HEK293 (cell line): ENCODE measurements at regions not wholly inside any gene's neighbourhood (a gene's known extent, or its start where the extent isn't known, plus 50 kb on each side); places are given as distances from the start of the nearest gene placed in this dataset.

Experiments
- KLF16 ChIP-seq: fragments of 450-650 bp; formaldehyde crosslinking; IDR thresholded peaks from 2 replicates; pipeline ENCODE4 v1.5.1; 2017; ENCODE audit warnings: missing biosample characterization, missing genetic modification characterization
- ZBTB10 ChIP-seq: fragments of 450-650 bp; formaldehyde crosslinking; IDR thresholded peaks from 2 replicates; pipeline ENCODE4 v1.5.1; 2016; ENCODE audit warnings: missing biosample characterization, missing genetic modification characterization
- ZBTB21 ChIP-seq: fragments of 450-650 bp; formaldehyde crosslinking; IDR thresholded peaks from 2 replicates; pipeline ENCODE4 v1.5.1; 2017; ENCODE audit warnings: missing biosample characterization, missing genetic modification characterization
- ZFP37 ChIP-seq: fragments of 450-650 bp; formaldehyde crosslinking; IDR thresholded peaks from 2 replicates; pipeline ENCODE4 v1.5.1; 2016; ENCODE audit warnings: missing biosample characterization, missing genetic modification characterization
- ZNF174 ChIP-seq: fragments of 450-650 bp; formaldehyde crosslinking; IDR thresholded peaks from 2 replicates; pipeline ENCODE4 v1.5.0; 2017; ENCODE audit warnings: missing biosample characterization, mild to moderate bottlenecking, missing genetic modification characterization
- ZNF354C ChIP-seq: fragments of 450-650 bp; formaldehyde crosslinking; IDR thresholded peaks from 2 replicates; pipeline ENCODE4 v1.5.1; 2016; ENCODE audit warnings: missing biosample characterization, missing genetic modification characterization, low read depth, borderline replicate concordance
- ZNF558 ChIP-seq: fragments of 450-650 bp; formaldehyde crosslinking; IDR thresholded peaks from 2 replicates; pipeline ENCODE4 v1.5.1; 2016; ENCODE audit warnings: missing biosample characterization, missing genetic modification characterization
- ZNF561 ChIP-seq: fragments of 450-650 bp; IDR thresholded peaks from 2 replicates; pipeline ENCODE4 v1.5.1; 2018; ENCODE audit warnings: missing biosample characterization, missing genetic modification characterization, borderline replicate concordance
- ZNF626 ChIP-seq: fragments of 450-650 bp; sonication (Bioruptor Pico); formaldehyde crosslinking; IDR thresholded peaks from 2 replicates; pipeline ENCODE4 v1.5.1; 2018; ENCODE audit warnings: missing biosample characterization, missing genetic modification characterization, inconsistent platforms
- TF ChIP-seq, protein P1 (sequence below): sonication (generic); formaldehyde crosslinking; IDR thresholded peaks from 2 replicates; pipeline ENCODE4 v1.8.1; 2022; ENCODE audit warnings: mild to moderate bottlenecking, moderate library complexity, missing genetic modification reagents
- TF ChIP-seq, protein P2 (sequence below): fragments of 450-650 bp; formaldehyde crosslinking; IDR thresholded peaks from 2 replicates; pipeline ENCODE4 v1.5.1; 2016; ENCODE audit warnings: missing biosample characterization, missing genetic modification characterization
- TF ChIP-seq, protein P3 (sequence below): fragments of 450-650 bp; formaldehyde crosslinking; IDR thresholded peaks from 2 replicates; pipeline ENCODE4 v1.5.1; 2016; ENCODE audit warnings: missing biosample characterization, missing genetic modification characterization

GRCh38 chr12:63387771-63388170, 236.8 kb upstream of the AVPR1A start:
- TF ChIP-seq, protein P1, sequence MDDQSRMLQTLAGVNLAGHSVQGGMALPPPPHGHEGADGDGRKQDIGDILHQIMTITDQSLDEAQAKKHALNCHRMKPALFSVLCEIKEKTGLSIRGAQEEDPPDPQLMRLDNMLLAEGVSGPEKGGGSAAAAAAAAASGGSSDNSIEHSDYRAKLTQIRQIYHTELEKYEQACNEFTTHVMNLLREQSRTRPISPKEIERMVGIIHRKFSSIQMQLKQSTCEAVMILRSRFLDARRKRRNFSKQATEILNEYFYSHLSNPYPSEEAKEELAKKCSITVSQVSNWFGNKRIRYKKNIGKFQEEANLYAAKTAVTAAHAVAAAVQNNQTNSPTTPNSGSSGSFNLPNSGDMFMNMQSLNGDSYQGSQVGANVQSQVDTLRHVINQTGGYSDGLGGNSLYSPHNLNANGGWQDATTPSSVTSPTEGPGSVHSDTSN (CRISPR knock-in tag), result no peak
- TF ChIP-seq, protein P2, sequence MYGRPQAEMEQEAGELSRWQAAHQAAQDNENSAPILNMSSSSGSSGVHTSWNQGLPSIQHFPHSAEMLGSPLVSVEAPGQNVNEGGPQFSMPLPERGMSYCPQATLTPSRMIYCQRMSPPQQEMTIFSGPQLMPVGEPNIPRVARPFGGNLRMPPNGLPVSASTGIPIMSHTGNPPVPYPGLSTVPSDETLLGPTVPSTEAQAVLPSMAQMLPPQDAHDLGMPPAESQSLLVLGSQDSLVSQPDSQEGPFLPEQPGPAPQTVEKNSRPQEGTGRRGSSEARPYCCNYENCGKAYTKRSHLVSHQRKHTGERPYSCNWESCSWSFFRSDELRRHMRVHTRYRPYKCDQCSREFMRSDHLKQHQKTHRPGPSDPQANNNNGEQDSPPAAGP (tag by site-specific recombination), result no peak
- TF ChIP-seq ZBTB10 (tag by site-specific recombination), result no peak
- TF ChIP-seq, protein P3, sequence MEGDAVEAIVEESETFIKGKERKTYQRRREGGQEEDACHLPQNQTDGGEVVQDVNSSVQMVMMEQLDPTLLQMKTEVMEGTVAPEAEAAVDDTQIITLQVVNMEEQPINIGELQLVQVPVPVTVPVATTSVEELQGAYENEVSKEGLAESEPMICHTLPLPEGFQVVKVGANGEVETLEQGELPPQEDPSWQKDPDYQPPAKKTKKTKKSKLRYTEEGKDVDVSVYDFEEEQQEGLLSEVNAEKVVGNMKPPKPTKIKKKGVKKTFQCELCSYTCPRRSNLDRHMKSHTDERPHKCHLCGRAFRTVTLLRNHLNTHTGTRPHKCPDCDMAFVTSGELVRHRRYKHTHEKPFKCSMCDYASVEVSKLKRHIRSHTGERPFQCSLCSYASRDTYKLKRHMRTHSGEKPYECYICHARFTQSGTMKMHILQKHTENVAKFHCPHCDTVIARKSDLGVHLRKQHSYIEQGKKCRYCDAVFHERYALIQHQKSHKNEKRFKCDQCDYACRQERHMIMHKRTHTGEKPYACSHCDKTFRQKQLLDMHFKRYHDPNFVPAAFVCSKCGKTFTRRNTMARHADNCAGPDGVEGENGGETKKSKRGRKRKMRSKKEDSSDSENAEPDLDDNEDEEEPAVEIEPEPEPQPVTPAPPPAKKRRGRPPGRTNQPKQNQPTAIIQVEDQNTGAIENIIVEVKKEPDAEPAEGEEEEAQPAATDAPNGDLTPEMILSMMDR (tag by site-specific recombination), result no peak
- no peak for TF ChIP-seq ZFP37 (tag by site-specific recombination)
- TF ChIP-seq ZNF626 (tag by site-specific recombination), result no peak
- no peak for TF ChIP-seq ZNF174 (tag by site-specific recombination)
- no peak for TF ChIP-seq ZBTB21 (tag by site-specific recombination)
- no peak for TF ChIP-seq ZNF558 (tag by site-specific recombination)
- no peak for TF ChIP-seq KLF16 (tag by site-specific recombination)
- TF ChIP-seq ZNF561 (tag by site-specific recombination), result no peak
- TF ChIP-seq ZNF354C (tag by site-specific recombination), result no peak
